CD4-positive, CD25-positive, alpha-beta regulatory T cell (primary cell): ENCODE measurements at regions not wholly inside any gene's neighbourhood (a gene's known extent, or its start where the extent isn't known, plus 50 kb on each side); places are given as distances from the start of the nearest gene placed in this dataset.
"Not testable (repeated sequence)": the region's sequence is repeated elsewhere in the genome, so short reads cannot be mapped to it uniquely, and the experiment has no call there.

Experiments
- ATAC-seq, 2 donors: fragments of 150-1000 bp; cut with Tn5 transposase; one replicate each; pipeline ENCODE4 v1.10.0; 2021; ENCODE audit warnings: low read depth in 2 of 2, moderate number of reproducible peaks in 2 of 2, moderate library complexity in 1 of 2
- DNase-seq, 3 donors: peaks; one replicate each; pipeline versions ENCODE4 v3.0.0 to v3.0.0-alpha.2; 2012 to 2022; ENCODE audit warnings: mixed read lengths in 1 of 3
- H3K27ac ChIP-seq: one replicate; pipeline ENCODE4 v1.7.0; 2013; ENCODE audit warnings: mild to moderate bottlenecking, low read length; ENCODE audit not compliant: insufficient read depth, poor library complexity, severe bottlenecking
- H3K27me3 ChIP-seq: one replicate; pipeline ENCODE4 v1.7.0; 2013; ENCODE audit warnings: low read length; ENCODE audit not compliant: control insufficient read depth, insufficient read depth
- H3K36me3 ChIP-seq: one replicate; pipeline ENCODE4 v1.7.0; 2013; ENCODE audit warnings: mild to moderate bottlenecking, low read length, moderate library complexity; ENCODE audit not compliant: control insufficient read depth, insufficient read depth
- H3K4me1 ChIP-seq: 2 replicates; pipeline ENCODE4 v1.7.0; 2013; ENCODE audit warnings: mild to moderate bottlenecking, low read length; ENCODE audit not compliant: insufficient read depth, control insufficient read depth, poor library complexity, severe bottlenecking
- H3K4me3 ChIP-seq: one replicate; pipeline ENCODE4 v1.7.0; 2013; ENCODE audit warnings: low read depth, mild to moderate bottlenecking, low read length, moderate library complexity
- H3K9me3 ChIP-seq, 2 experiments: 1 replicate in 1 of 2; 2 replicates in 1 of 2; pipeline ENCODE4 v1.7.0; 2013; ENCODE audit warnings: low read length in 2 of 2, mild to moderate bottlenecking in 1 of 2, moderate library complexity in 1 of 2; ENCODE audit not compliant: control insufficient read depth in 2 of 2
- H3K27ac Mint-ChIP-seq, 3 donors: one replicate each; pipeline ENCODE4 v1.8.0; 2020 to 2022; ENCODE audit warnings: mild to moderate bottlenecking in 3 of 3, mixed read lengths in 3 of 3, moderate library complexity in 2 of 3
- H3K27me3 Mint-ChIP-seq: one replicate; pipeline ENCODE4 v1.8.0; 2022; ENCODE audit warnings: mild to moderate bottlenecking, mixed read lengths
- H3K36me3 Mint-ChIP-seq: one replicate; pipeline ENCODE4 v1.8.0; 2020; ENCODE audit warnings: mixed read lengths
- H3K4me1 Mint-ChIP-seq, 4 donors: one replicate each; pipeline ENCODE4 v1.8.0; 2020 to 2022; ENCODE audit warnings: mixed read lengths in 4 of 4, mild to moderate bottlenecking in 1 of 4
- H3K4me3 Mint-ChIP-seq, 4 donors: one replicate each; pipeline ENCODE4 v1.8.0; 2020 to 2022; ENCODE audit warnings: mild to moderate bottlenecking in 4 of 4, mixed read lengths in 4 of 4, moderate library complexity in 3 of 4
- H3K9me3 Mint-ChIP-seq, 7 donors: one replicate each; pipeline ENCODE4 v1.8.0; 2020 to 2022; ENCODE audit warnings: mixed read lengths in 7 of 7, mild to moderate bottlenecking in 3 of 7, moderate library complexity in 2 of 7

- Mint-ChIP-seq H3K4me3 (peak overlapping the region in 1 of 4 donors; percentile 61), H3K27ac (peak overlapping the region in 1 of 3 donors; percentile 28), H3K27me3 (peaks cover 23% of the 10 kb centered on the region)
- H3K9me3 ChIP-seq, ATAC-seq, H3K36me3 ChIP-seq, H3K9me3 Mint-ChIP-seq, DNase-seq, H3K36me3 Mint-ChIP-seq, H3K4me1 ChIP-seq, H3K4me1 Mint-ChIP-seq, H3K27ac ChIP-seq, H3K27me3 ChIP-seq, H3K4me3 ChIP-seq: not testable (repeated sequence)
Observed at GRCh38 chr3:194056323-194056722, 79.6 kb upstream of the HES1 start.

GRCh38 chr3:194056731-194057415, 79.1 kb upstream of the HES1 start:
- H3K27me3 ChIP-seq, result no peaks in the 10 kb centered on the region
- peaks cover 0 to 4% (median 2%) of the 10 kb centered on the region in 7 donors for H3K9me3 Mint-ChIP-seq
- no peak overlapping the region for H3K27ac Mint-ChIP-seq
- peak overlapping the region in 1 of 4 donors; percentile 48 for H3K4me3 Mint-ChIP-seq
- ATAC-seq, result no peak
- H3K9me3 ChIP-seq, result peaks cover 0 to 2% of the 10 kb centered on the region in 2 experiments
- no peak overlapping the region for H3K27ac ChIP-seq
- no peaks in the 10 kb centered on the region for H3K36me3 Mint-ChIP-seq
- H3K4me3 ChIP-seq, result no peak overlapping the region
- no peaks in the 10 kb centered on the region for H3K4me1 ChIP-seq
- H3K4me1 Mint-ChIP-seq, result peaks cover 4 to 8% (median 6%) of the 10 kb centered on the region in 4 donors
- DNase-seq, result no peak
- peaks cover 19% of the 10 kb centered on the region for H3K27me3 Mint-ChIP-seq
- no peaks in the 10 kb centered on the region for H3K36me3 ChIP-seq

DNA sequence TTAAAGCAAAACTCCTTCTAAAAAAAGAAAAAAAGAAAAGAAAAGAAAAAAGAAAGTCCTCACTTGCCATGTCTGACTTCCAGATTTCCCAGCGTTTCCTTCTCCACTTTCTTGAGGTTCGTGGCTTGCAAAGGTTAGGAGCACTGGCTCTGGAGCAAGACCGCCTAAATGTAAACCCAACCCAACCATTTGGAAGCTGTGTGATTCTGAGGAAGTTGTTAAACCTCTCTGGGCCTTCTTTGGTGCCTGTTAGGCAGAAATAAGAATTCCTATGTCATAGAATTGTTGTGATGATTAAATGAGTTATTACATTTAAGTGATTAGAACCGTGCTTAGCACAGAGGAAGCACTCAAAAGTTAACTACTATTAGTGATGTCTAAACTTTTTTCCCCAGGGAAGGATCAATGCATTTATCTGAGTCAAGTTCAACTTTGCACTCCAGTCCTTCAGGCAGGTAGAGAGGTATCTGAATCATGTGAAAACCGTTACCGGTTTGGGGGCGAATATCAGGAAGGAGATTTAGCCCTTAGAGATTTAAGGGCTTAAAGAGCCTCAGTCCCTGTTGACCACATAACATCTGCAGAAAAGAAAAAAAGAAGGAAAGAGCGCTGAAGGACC, 78.3 kb upstream of the HES1 start:
- no peaks in the 10 kb centered on the region for H3K9me3 ChIP-seq
- no peaks in the 10 kb centered on the region for H3K36me3 ChIP-seq
- Mint-ChIP-seq H3K9me3 (peaks cover 0 to 2% (median 0%) of the 10 kb centered on the region in 7 donors), H3K36me3 (no peaks in the 10 kb centered on the region), H3K4me1 (peaks cover 4 to 8% (median 6%) of the 10 kb centered on the region in 4 donors), H3K27ac (peak overlapping the region in 1 of 3 donors; percentile 52), H3K27me3 (peaks cover 18% of the 10 kb centered on the region), H3K4me3 (peak overlapping the region in 3 of 4 donors; percentile 62 to 90 (median 85))
- H3K27me3 ChIP-seq, result no peaks in the 10 kb centered on the region
- no peak overlapping the region for H3K27ac ChIP-seq
- peak overlapping the region; percentile 44 for H3K4me3 ChIP-seq
- ATAC-seq (peak in 1 of 2 donors; percentile 4), DNase-seq (no peak)
- no peaks in the 10 kb centered on the region for H3K4me1 ChIP-seq

DNA sequence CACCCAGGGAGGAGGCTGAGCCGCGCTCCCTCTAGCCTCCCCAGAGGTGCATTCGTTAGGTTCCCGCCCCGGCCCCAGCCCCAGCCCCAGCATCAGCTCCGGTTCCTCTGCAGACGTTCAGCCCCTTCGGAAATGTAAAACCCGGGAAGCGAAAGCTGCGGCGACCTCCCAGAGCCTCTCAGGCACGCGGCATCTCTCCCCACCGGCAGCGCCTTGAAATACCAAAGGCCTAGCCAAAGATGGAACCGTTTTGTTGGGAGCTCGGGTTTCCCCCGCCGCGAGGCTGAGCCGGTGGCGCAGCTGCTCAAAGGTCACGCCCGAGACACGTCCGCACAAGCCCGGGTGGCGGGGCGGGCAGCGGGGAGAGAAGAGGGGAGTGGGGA, 77.8 kb upstream of the HES1 start:
- H3K36me3 Mint-ChIP-seq, result no peaks in the 10 kb centered on the region
- DNase-seq (peak in 2 of 3 donors; percentile 4 to 60), ATAC-seq (peak; percentile 47 to 68)
- H3K4me3 Mint-ChIP-seq, result peak overlapping the region in 3 of 4 donors; percentile 62 to 90 (median 85)
- no peaks in the 10 kb centered on the region for H3K9me3 ChIP-seq
- no peak overlapping the region for H3K27ac ChIP-seq
- no peaks in the 10 kb centered on the region for H3K36me3 ChIP-seq
- no peaks in the 10 kb centered on the region for H3K4me1 ChIP-seq
- no peaks in the 10 kb centered on the region for H3K27me3 ChIP-seq
- peaks cover 13% of the 10 kb centered on the region for H3K27me3 Mint-ChIP-seq
- H3K4me1 Mint-ChIP-seq, result peaks cover 4 to 8% (median 6%) of the 10 kb centered on the region in 4 donors
- no peak overlapping the region for H3K27ac Mint-ChIP-seq
- H3K4me3 ChIP-seq, result peak overlapping the region; percentile 44
- peaks cover 0 to 2% (median 0%) of the 10 kb centered on the region in 7 donors for H3K9me3 Mint-ChIP-seq

DNA sequence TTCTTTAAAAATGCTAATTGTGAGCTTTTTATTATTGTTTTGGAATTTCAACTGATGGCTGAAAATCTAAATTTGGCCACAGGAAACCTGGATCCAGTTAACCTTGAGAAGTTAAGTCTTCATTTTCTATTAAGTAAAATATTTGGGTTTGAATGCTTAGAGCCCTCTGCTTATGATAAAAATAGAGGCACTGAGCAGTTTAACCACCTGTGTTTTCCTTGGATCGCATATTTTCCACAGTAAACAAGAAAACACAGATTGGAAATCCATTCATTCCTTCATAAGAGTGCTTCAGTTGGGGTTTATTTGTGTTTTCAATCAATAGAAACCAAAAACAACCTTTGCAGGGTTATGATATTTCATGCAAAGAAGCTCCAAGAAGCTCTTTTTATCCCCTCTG, 77.2 kb upstream of the HES1 start:
- no peaks in the 10 kb centered on the region for H3K9me3 ChIP-seq
- Mint-ChIP-seq H3K36me3 (no peaks in the 10 kb centered on the region), H3K27me3 (peaks cover 10% of the 10 kb centered on the region), H3K4me3 (peak overlapping the region in 3 of 4 donors; percentile 26 to 85 (median 38)), H3K27ac (no peak overlapping the region), H3K9me3 (peaks cover 0 to 2% (median 0%) of the 10 kb centered on the region in 7 donors), H3K4me1 (peaks cover 4 to 8% (median 6%) of the 10 kb centered on the region in 4 donors)
- DNase-seq (no peak), ATAC-seq (no peak)
- no peaks in the 10 kb centered on the region for H3K27me3 ChIP-seq
- H3K4me3 ChIP-seq, result no peak overlapping the region
- no peaks in the 10 kb centered on the region for H3K36me3 ChIP-seq
- H3K4me1 ChIP-seq, result no peaks in the 10 kb centered on the region
- no peak overlapping the region for H3K27ac ChIP-seq

GRCh38 chr3:194061421-194062030, 74.4 kb upstream of the HES1 start:
- Histone ChIP-seq H3K27me3 (no peaks in the 10 kb centered on the region), H3K27ac (no peak overlapping the region), H3K36me3 (no peaks in the 10 kb centered on the region), H3K9me3 (no peaks in the 10 kb centered on the region), H3K4me1 (no peaks in the 10 kb centered on the region), H3K4me3 (no peak overlapping the region)
- H3K4me1 Mint-ChIP-seq, result peaks cover 2 to 8% (median 6%) of the 10 kb centered on the region in 4 donors
- H3K27ac Mint-ChIP-seq, result no peak overlapping the region
- peaks cover 4% of the 10 kb centered on the region for H3K27me3 Mint-ChIP-seq
- H3K4me3 Mint-ChIP-seq, result no peak overlapping the region
- H3K36me3 Mint-ChIP-seq, result no peaks in the 10 kb centered on the region
- ATAC-seq, result no peak
- H3K9me3 Mint-ChIP-seq, result peaks cover 0 to 3% (median 0%) of the 10 kb centered on the region in 7 donors
- no peak for DNase-seq

DNA sequence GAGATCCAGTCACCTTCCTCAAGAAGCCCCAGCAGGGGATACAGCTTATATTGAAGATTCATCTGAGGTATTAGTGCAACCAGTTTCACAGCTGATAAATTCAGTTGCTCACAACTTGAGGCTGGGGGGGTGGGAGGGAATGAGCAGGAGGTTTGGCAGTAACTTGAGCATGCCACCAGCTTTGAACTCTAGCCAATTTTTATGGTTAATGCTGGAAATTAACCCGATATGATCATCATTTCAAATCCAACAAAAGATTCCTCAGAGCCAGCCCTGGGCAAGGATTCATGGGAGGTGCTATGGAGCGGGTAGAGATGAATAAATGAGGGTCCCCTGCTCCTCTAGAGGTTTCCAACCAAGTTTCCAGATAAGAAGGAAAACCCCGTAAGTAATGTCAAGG, 73.1 kb upstream of the HES1 start:
- peaks cover 0 to 4% (median 0%) of the 10 kb centered on the region in 7 donors for H3K9me3 Mint-ChIP-seq
- no peak for DNase-seq

More for the DNA sequence above, 73.1 kb upstream of the HES1 start:
- ATAC-seq, result no peak
- Mint-ChIP-seq H3K4me3 (no peak overlapping the region), H3K36me3 (no peaks in the 10 kb centered on the region), H3K27ac (no peak overlapping the region), H3K4me1 (peaks cover 0 to 5% (median 2%) of the 10 kb centered on the region in 4 donors), H3K27me3 (no peaks in the 10 kb centered on the region)
- H3K4me3 ChIP-seq, result no peak overlapping the region
- no peaks in the 10 kb centered on the region for H3K4me1 ChIP-seq
- no peaks in the 10 kb centered on the region for H3K27me3 ChIP-seq
- H3K9me3 ChIP-seq, result no peaks in the 10 kb centered on the region
- no peaks in the 10 kb centered on the region for H3K36me3 ChIP-seq
- H3K27ac ChIP-seq, result no peak overlapping the region
